Activated CD8-positive, alpha-beta T cell treated with anti-CD3 and anti-CD28 coated beads for 36 hours (primary cell): ENCODE measurements at regions not wholly inside any gene's neighbourhood (a gene's known extent, or its start where the extent isn't known, plus 50 kb on each side); places are given as distances from the start of the nearest gene placed in this dataset.

Source experiments
- ATAC-seq: fragments of 200-7000 bp; cut with Tn5 transposase; one replicate; pipeline ENCODE4 v1.10.0; 2021; ENCODE audit warnings: mild to moderate bottlenecking, moderate library complexity
- CTCF ChIA-PET: fragments of 350-600 bp; sonication (Branson Sonifier 250); formaldehyde crosslinking; loops from one replicate; lab custom pipeline; 2021; ENCODE audit warnings: antibody characterized with exemption; lab: Charles Lee
- POLR2A ChIA-PET: fragments of 350-600 bp; sonication (Branson Sonifier 250); formaldehyde crosslinking; loops from one replicate; lab custom pipeline; 2021; ENCODE audit warnings: antibody characterized with exemption; lab: Charles Lee
- DNase-seq: peaks from one replicate; pipeline ENCODE4 v3.0.0-alpha.2; 2020
- H3K27ac Mint-ChIP-seq: one replicate; pipeline ENCODE4 v1.8.0; 2021; ENCODE audit warnings: mild to moderate bottlenecking, mixed read lengths
- H3K27me3 Mint-ChIP-seq: one replicate; pipeline ENCODE4 v1.8.0; 2021; ENCODE audit warnings: mixed read lengths
- H3K36me3 Mint-ChIP-seq: one replicate; pipeline ENCODE4 v1.8.0; 2021; ENCODE audit warnings: low read depth, mixed read lengths
- H3K4me1 Mint-ChIP-seq: one replicate; pipeline ENCODE4 v1.8.0; 2021; ENCODE audit warnings: low read depth, mixed read lengths
- H3K4me3 Mint-ChIP-seq: one replicate; pipeline ENCODE4 v1.8.0; 2021; ENCODE audit warnings: mild to moderate bottlenecking, moderate library complexity, mixed read lengths
- H3K9me3 Mint-ChIP-seq: one replicate; pipeline ENCODE4 v1.8.0; 2021; ENCODE audit warnings: mixed read lengths
- intact Hi-C: fragments of 100-400 bp; cut with micrococcal nuclease; formaldehyde crosslinking; loops from one replicate; pipeline ENCODE4 v1.10.0; 2022
- TF ChIP-seq, protein P1 (sequence below): fragments of 200-600 bp; IDR thresholded peaks from one replicate; pipeline ENCODE4 v1.8.0; 2022; ENCODE audit warnings: antibody characterized with exemption, mild to moderate bottlenecking

DNA sequence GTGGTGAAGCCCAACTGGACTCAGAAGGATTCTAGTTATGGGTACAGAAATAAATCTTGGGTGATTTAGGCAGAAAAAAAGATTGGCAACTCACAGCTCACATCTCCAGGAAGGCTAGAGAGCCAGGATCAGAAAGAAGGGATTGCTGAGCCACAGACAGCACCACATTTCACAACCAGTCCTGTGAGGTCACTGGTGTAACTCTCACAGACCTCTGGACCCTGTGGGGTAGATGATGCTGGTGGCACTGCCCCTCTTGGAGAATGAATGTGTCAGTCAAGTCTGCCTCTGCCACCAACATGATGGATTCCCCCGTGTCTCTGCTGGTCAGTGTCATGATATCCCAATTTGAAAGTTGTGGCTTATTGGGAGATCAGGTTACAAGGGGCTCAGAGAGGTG, 70.9 kb upstream of the HMCN1 start:
- intact Hi-C loops = no loop called here
- DNase-seq (no peak), ATAC-seq (peak; percentile 27)
- CTCF ChIA-PET = interaction anchor here (1.0 to 2.4 kb wide), 3 partner anchors 11 to 18 kb away, joined by 4 to 6 read pairs (median 6); no protein-coding TSS in a partner anchor
- Mint-ChIP-seq H3K36me3 (no peaks in the 10 kb centered on the region), H3K27ac (peak overlapping the region; percentile 20), H3K9me3 (no peaks in the 10 kb centered on the region), H3K27me3 (no peaks in the 10 kb centered on the region), H3K4me1 (peaks cover 6% of the 10 kb centered on the region), H3K4me3 (no peak overlapping the region)
- POLR2A ChIA-PET = interaction anchor here (0.5 kb wide), 1 partner anchor 19 kb away, joined by 3 read pairs; no protein-coding TSS in a partner anchor
- TF ChIP-seq, protein P1, sequence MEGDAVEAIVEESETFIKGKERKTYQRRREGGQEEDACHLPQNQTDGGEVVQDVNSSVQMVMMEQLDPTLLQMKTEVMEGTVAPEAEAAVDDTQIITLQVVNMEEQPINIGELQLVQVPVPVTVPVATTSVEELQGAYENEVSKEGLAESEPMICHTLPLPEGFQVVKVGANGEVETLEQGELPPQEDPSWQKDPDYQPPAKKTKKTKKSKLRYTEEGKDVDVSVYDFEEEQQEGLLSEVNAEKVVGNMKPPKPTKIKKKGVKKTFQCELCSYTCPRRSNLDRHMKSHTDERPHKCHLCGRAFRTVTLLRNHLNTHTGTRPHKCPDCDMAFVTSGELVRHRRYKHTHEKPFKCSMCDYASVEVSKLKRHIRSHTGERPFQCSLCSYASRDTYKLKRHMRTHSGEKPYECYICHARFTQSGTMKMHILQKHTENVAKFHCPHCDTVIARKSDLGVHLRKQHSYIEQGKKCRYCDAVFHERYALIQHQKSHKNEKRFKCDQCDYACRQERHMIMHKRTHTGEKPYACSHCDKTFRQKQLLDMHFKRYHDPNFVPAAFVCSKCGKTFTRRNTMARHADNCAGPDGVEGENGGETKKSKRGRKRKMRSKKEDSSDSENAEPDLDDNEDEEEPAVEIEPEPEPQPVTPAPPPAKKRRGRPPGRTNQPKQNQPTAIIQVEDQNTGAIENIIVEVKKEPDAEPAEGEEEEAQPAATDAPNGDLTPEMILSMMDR = no peak

DNA sequence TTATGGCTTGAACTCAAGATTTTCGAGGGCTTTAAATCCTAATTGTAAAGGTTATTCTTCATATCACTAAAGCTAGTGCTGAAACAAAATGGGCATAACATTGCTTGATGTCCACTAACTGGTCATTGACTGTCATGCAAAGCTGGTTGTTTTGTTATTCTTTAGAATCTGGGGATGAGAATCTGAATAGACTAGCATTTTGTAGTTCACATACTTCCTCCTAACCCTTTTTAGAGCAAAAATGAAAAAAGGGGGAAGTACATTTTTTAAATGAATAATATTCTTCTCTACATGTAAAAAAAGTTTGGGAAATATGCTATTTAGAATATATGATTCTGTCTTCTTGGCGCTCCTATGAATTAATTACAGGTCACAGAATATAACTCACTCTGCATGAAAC, 72.2 kb upstream of the HMCN1 start:
- ChIA-PET POLR2A (no interaction called here), CTCF (interaction anchor here (1.8 to 2.4 kb wide), 2 partner anchors 14 to 19 kb away, joined by 4 to 6 read pairs; no protein-coding TSS in a partner anchor)
- no peaks in the 10 kb centered on the region for H3K36me3 Mint-ChIP-seq
- peaks cover 9% of the 10 kb centered on the region for H3K4me1 Mint-ChIP-seq
- ATAC-seq (no peak), DNase-seq (no peak)
- H3K4me3 Mint-ChIP-seq = no peak overlapping the region
- no peaks in the 10 kb centered on the region for H3K27me3 Mint-ChIP-seq
- H3K27ac Mint-ChIP-seq = no peak overlapping the region
- intact Hi-C loops = no loop called here
- TF ChIP-seq, protein P1 = no peak
- no peaks in the 10 kb centered on the region for H3K9me3 Mint-ChIP-seq

- ChIA-PET CTCF (no interaction called here), POLR2A (no interaction called here)
- DNase-seq (no peak), ATAC-seq (no peak)
- no peak overlapping the region for H3K27ac Mint-ChIP-seq
- H3K36me3 Mint-ChIP-seq = no peaks in the 10 kb centered on the region
- no peak overlapping the region for H3K4me3 Mint-ChIP-seq
- TF ChIP-seq, protein P1 = no peak
- peaks cover 6% of the 10 kb centered on the region for H3K4me1 Mint-ChIP-seq
- intact Hi-C loops = no loop called here
- H3K9me3 Mint-ChIP-seq = peaks cover 2% of the 10 kb centered on the region
- no peaks in the 10 kb centered on the region for H3K27me3 Mint-ChIP-seq
These were observed 77.5 kb upstream of the HMCN1 start for GRCh38 chr1:185656663-185657062.

DNA sequence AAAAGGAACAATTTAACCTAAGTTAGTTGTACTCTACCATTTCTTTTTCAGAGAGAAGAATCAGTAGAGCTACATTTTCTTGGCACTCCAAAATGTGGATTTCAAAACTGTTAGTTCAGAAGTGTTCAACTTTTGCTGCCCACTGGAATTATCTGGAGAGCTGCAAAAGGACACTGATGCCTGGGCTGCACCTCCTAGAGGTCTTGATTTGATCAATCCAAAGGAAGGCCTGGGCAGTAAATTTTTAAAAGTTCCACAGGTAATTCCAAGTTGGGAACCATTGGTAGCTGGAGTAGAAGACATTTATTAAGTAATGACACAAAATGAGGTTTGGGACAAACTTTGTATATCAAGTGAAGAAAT, 79.3 kb upstream of the HMCN1 start:
- intact Hi-C loops = no loop called here
- no peak for DNase-seq
- TF ChIP-seq, protein P1 = no peak
- no peak overlapping the region for H3K27ac Mint-ChIP-seq
- H3K9me3 Mint-ChIP-seq = peaks cover 2% of the 10 kb centered on the region
- ATAC-seq = no peak
- no peaks in the 10 kb centered on the region for H3K36me3 Mint-ChIP-seq
- H3K27me3 Mint-ChIP-seq = no peaks in the 10 kb centered on the region
- no peak overlapping the region for H3K4me3 Mint-ChIP-seq
- POLR2A ChIA-PET = no interaction called here
- H3K4me1 Mint-ChIP-seq = peaks cover 6% of the 10 kb centered on the region
- CTCF ChIA-PET = no interaction called here

GRCh38 chr1:185654199-185654951, 79.8 kb upstream of the HMCN1 start:
- Mint-ChIP-seq H3K27ac (no peak overlapping the region), H3K36me3 (no peaks in the 10 kb centered on the region), H3K27me3 (no peaks in the 10 kb centered on the region), H3K4me3 (no peak overlapping the region), H3K4me1 (peaks cover 6% of the 10 kb centered on the region), H3K9me3 (peaks cover 5% of the 10 kb centered on the region)
- ChIA-PET POLR2A (no interaction called here), CTCF (no interaction called here)
- TF ChIP-seq, protein P1 = no peak
- DNase-seq = no peak
- ATAC-seq = no peak
- intact Hi-C loops = no loop called here
